GM04503 (cell line): ENCODE measurements at regions not wholly inside any gene's neighbourhood (a gene's known extent, or its start where the extent isn't known, plus 50 kb on each side); places are given as distances from the start of the nearest gene placed in this dataset.

Source experiments
- DNase-seq: peaks from one replicate; pipeline ENCODE4 v3.0.0-alpha.2; 2012; ENCODE audit warnings: low read depth

GRCh38 chr1:80520949-80521348, 1279.8 kb upstream of the ADGRL2 start:
- DNase-seq, result no peak

- no peak for DNase-seq
These were observed 1283.7 kb upstream of the ADGRL2 start for GRCh38 chr1:80517062-80517461.

- DNase-seq, result no peak
These were observed 1290.7 kb upstream of the ADGRL2 start for GRCh38 chr1:80509965-80510522.

GRCh38 chr1:80506216-80506615, 1294.5 kb upstream of the ADGRL2 start:
- no peak for DNase-seq

GRCh38 chr1:80498673-80499072, 1302.1 kb upstream of the ADGRL2 start:
- DNase-seq, result no peak

- DNase-seq, result no peak
These were observed 1304.9 kb upstream of the ADGRL2 start for GRCh38 chr1:80495806-80496205.

GRCh38 chr1:80472145-80472544, 1328.6 kb upstream of the ADGRL2 start:
- DNase-seq, result no peak

- no peak for DNase-seq
These were observed 1332.4 kb upstream of the ADGRL2 start for GRCh38 chr1:80468356-80468755.

- DNase-seq, result no peak
These were observed 1338.7 kb upstream of the ADGRL2 start for GRCh38 chr1:80462006-80462405.

GRCh38 chr1:80457409-80457808, 1343.3 kb upstream of the ADGRL2 start:
- DNase-seq, result no peak

- DNase-seq, result no peak
These were observed 1347.0 kb upstream of the ADGRL2 start for GRCh38 chr1:80453775-80454174.

- DNase-seq, result no peak
These were observed 1350.0 kb upstream of the ADGRL2 start for GRCh38 chr1:80450711-80451110.

- DNase-seq, result peak; percentile 54
These were observed 1352.7 kb upstream of the ADGRL2 start for GRCh38 chr1:80448081-80448480.

- DNase-seq, result no peak
These were observed 1353.2 kb upstream of the ADGRL2 start for GRCh38 chr1:80447526-80447925.

GRCh38 chr1:80445033-80445432, 1355.7 kb upstream of the ADGRL2 start:
- no peak for DNase-seq

GRCh38 chr1:80444171-80444570, 1356.6 kb upstream of the ADGRL2 start:
- no peak for DNase-seq

GRCh38 chr1:80441664-80442063, 1359.1 kb upstream of the ADGRL2 start:
- DNase-seq, result no peak

GRCh38 chr1:80436851-80437250, 1363.9 kb upstream of the ADGRL2 start:
- DNase-seq, result no peak

GRCh38 chr1:80427881-80428280, 1372.9 kb upstream of the ADGRL2 start:
- no peak for DNase-seq

- DNase-seq, result no peak
These were observed 1376.5 kb upstream of the ADGRL2 start for GRCh38 chr1:80424249-80424648.

- no peak for DNase-seq
These were observed 1382.6 kb upstream of the ADGRL2 start for GRCh38 chr1:80418134-80418533.

- peak; percentile 65 for DNase-seq
These were observed 1383.1 kb upstream of the ADGRL2 start for GRCh38 chr1:80417671-80418070.

GRCh38 chr1:80413969-80414368, 1386.8 kb upstream of the ADGRL2 start:
- no peak for DNase-seq

GRCh38 chr1:80410233-80410632, 1390.5 kb upstream of the ADGRL2 start:
- DNase-seq, result no peak

GRCh38 chr1:80403471-80403893, 1397.0 kb upstream of the ADGRL4 start:
- no peak for DNase-seq
